ENCODE measurements at regions not wholly inside any gene's neighbourhood (a gene's known extent, or its start where the extent isn't known, plus 50 kb on each side); places are given as distances from the start of the nearest gene placed in this dataset.

DNA sequence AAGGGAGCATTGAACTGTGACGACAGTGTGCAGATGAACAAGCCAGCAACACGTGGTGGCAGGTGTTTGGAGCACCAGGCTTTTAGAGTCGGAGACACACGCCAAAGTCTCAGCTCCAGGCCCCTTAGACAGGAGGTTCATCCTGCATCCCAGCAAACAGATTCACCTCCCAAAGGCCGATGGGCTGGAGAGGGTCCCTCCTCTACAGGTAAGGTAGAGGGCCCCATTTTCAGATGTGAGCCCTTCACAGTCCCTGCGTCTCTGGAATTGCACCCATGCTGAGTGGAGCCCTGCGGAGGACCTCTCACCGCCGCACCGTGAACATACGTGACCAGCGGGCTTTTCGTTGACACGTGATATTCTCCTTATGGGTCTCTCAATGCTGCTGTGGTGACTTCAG, 109.0 kb upstream of the B3GAT1 start:
- TF ChIP-seq, protein P1, sequence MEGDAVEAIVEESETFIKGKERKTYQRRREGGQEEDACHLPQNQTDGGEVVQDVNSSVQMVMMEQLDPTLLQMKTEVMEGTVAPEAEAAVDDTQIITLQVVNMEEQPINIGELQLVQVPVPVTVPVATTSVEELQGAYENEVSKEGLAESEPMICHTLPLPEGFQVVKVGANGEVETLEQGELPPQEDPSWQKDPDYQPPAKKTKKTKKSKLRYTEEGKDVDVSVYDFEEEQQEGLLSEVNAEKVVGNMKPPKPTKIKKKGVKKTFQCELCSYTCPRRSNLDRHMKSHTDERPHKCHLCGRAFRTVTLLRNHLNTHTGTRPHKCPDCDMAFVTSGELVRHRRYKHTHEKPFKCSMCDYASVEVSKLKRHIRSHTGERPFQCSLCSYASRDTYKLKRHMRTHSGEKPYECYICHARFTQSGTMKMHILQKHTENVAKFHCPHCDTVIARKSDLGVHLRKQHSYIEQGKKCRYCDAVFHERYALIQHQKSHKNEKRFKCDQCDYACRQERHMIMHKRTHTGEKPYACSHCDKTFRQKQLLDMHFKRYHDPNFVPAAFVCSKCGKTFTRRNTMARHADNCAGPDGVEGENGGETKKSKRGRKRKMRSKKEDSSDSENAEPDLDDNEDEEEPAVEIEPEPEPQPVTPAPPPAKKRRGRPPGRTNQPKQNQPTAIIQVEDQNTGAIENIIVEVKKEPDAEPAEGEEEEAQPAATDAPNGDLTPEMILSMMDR (IDR thresholded peaks at IDR 0.05): no peak
- TF ChIP-seq POLR2AphosphoS5 (IDR thresholded peaks at IDR 0.05; ENCODE audit: insufficient read depth in 1 of 2, low read depth in 1 of 2): no peak
